ENCODE measurements at regions not wholly inside any gene's neighbourhood (a gene's known extent, or its start where the extent isn't known, plus 50 kb on each side); places are given as distances from the start of the nearest gene placed in this dataset.

GRCh38 chr15:46901001-46901400 is 816.3 kb upstream of the SEMA6D start:
- TF ChIP-seq ZFP41 (CRISPR knock-in tag; IDR thresholded peaks at IDR 0.05; ENCODE audit: borderline replicate concordance), result no peak
- no peak for TF ChIP-seq ZNF256 (CRISPR knock-in tag; conservative IDR thresholded peaks at IDR 0.05)
- TF ChIP-seq CTCF (CRISPR knock-in tag; IDR thresholded peaks at IDR 0.05), result no peak
- TF ChIP-seq ZNF280B (CRISPR knock-in tag; IDR thresholded peaks at IDR 0.05; ENCODE audit: borderline replicate concordance), result no peak
- no peak for TF ChIP-seq POLR2AphosphoS5 (IDR thresholded peaks at IDR 0.05; ENCODE audit: low read depth, low read length)
- no peak for TF ChIP-seq JUN (CRISPR knock-in tag; IDR thresholded peaks at IDR 0.05)
- no peak for TF ChIP-seq FOXA3 (CRISPR knock-in tag; IDR thresholded peaks at IDR 0.05)
- TF ChIP-seq PAWR (CRISPR knock-in tag; IDR thresholded peaks at IDR 0.05; ENCODE audit: borderline replicate concordance), result no peak
- no peak for TF ChIP-seq EEA1 (CRISPR knock-in tag; IDR thresholded peaks at IDR 0.05; ENCODE audit: borderline replicate concordance)
- TF ChIP-seq KLF13 (CRISPR knock-in tag; IDR thresholded peaks at IDR 0.05), result no peak
- TF ChIP-seq SIX4 (CRISPR knock-in tag; IDR thresholded peaks at IDR 0.05), result no peak
- no peak for TF ChIP-seq SIN3A (IDR thresholded peaks at IDR 0.05; ENCODE audit: borderline replicate concordance, low read depth, low read length)
- TF ChIP-seq CREB3 (CRISPR knock-in tag; IDR thresholded peaks at IDR 0.05), result no peak
